ENCODE measurements at regions not wholly inside any gene's neighbourhood (a gene's known extent, or its start where the extent isn't known, plus 50 kb on each side); places are given as distances from the start of the nearest gene placed in this dataset.
"Not testable (repeated sequence)": the region's sequence is repeated elsewhere in the genome, so short reads cannot be mapped to it uniquely, and the experiment has no call there.

DNA sequence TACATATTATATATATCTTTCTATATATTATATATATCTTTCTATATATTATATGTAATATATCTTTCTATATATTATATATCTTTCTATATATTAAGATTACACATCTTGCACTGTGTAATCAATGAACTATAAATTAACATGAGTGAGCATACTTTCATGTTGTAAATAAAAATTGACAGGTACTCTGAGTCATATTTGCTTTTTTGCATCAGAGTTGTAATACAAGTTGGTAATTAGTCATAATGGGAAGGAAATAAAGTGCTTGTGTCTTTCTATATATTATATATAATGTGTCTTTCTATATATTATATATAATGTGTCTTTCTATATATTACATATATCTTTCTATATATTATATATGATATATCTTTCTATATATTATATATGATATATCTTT, 172.5 kb upstream of the MAGI2 start:
- not testable (repeated sequence) for DNase-seq (ENCODE audit: low spot score)

DNA sequence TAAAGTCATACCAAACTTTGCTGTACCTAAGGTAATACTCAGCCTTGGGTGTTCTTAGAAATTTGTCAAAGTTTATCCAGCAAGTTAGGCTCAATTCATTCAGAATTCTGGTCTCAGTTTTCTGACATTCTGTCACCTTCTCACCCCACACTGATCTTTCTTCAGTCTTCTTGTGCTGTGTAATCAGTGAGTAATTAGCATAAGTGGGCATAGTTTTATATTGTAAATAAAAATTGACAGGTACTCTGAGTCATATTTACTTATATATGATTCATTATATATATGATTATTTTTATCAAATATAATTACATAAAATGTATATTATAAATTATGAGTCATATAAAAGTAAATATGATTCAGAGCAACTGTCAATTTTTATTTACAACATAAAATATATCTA, 170.9 kb upstream of the MAGI2 start:
- DNase-seq (ENCODE audit: low spot score), result no peak

DNA sequence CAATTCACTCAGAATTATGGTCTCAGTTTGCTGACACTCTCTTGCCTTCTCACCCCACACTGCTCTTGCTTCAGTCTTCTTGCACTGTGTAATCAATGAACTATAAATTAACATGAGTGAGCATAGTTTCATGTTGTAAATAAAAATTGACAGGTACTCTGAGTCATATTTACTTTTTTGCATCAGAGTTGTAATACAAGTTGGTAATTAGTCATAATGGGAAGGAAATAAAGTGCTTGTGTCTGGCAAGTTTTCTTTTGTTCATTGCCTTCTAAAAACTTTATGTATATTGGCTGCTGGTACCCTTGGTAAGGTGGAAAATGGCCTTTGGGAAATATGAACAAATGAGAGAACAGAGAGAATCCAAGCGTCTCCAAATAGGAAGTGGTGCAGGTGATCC, 169.3 kb upstream of the MAGI2 start:
- DNase-seq (ENCODE audit: low spot score), result no peak

DNA sequence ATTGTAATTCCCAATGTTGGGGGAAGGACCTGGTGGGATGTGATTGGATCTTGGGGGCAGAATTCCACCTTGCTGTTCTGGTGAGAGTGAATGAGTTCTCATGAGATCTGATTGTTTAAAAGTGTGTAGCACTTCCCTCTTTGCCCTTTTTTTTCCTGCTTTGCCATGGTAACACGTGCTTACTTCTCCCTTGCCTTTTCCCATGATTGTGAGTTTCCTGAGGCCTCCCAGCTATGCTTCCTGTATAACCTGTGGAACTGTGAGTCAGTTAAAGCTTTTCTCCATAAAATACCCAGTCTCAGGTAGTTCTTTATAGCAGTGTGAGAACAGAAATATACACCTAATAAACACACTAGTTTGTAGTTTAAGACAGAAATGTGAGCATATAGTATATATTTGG, 166.8 kb upstream of the MAGI2 start:
- no peak for DNase-seq (ENCODE audit: low spot score)

DNA sequence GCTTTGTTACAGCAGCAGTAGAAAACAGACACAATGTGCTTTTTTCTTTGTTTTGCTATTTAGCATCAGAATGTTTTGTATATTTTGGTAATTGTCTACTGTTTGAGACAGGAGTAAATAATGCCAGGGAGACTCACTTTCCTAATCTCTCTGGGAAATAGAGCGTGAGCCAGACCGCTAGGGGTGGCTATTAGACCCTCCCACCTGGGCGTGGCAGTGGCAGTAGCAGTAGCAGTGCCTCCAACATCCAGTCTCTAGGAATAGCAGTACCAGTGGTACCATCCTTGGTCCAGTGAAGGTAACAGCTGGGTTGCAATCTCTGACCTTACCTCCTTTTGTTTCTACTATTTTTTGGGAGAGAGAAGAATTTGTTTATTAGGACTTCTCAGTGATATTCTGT, 165.7 kb upstream of the MAGI2 start:
- no peak for DNase-seq (ENCODE audit: low spot score)

DNA sequence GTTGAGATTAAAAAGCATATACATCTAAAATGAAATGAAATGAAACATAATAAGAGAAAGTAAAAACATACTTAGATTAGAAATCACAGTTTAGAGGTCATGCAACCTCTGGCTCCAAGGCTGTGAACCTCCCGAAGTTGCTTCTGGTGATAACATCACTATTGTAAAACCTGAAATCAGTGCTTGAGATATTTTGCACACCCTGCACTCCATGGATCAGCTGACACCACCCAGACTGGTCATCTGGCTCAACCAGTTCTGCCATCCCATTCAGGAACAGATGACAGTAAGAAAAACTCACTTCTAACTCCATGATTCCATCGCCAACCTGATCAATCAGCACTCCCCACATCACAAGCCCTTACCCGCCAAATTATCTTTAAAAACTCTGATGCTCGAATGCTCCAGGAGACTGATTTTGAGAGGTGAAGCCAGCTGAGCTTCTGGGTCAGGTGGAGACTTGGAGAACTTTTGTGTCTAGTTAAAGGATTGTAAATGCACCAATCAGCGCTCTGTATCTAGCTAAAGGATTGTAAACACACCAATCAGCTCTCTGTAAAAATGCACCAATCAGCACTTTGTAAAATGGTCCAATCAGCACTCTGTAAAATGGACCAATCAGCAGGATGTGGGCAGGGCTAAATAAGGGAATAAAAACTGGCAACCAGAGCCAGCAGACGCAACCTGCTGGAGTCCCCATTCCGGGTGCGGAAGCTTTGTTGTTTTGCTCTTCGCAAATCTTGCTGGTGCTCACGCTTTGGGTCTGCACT, 162.6 kb upstream of the MAGI2 start:
- DNase-seq (ENCODE audit: low spot score), result no peak

DNA sequence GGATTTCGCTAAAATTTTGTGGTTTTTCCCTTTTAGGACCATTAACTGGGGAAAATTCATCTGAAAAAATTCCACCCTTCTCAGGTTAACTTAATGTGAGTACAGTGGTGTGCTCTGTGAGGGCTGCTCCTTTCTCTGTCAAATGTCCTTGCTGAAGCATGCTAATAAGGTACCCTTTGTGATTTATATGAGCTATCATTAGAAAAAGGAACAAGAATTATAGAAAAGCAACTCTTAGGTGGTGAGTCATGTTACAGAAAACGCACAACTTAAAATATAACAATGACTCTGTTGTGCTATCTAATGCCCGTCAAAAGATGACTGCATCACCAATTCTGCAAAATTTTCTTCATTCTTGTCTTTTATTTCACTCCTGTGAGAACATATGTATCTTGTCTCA, 162.0 kb upstream of the MAGI2 start:
- no peak for DNase-seq (ENCODE audit: low spot score)

DNA sequence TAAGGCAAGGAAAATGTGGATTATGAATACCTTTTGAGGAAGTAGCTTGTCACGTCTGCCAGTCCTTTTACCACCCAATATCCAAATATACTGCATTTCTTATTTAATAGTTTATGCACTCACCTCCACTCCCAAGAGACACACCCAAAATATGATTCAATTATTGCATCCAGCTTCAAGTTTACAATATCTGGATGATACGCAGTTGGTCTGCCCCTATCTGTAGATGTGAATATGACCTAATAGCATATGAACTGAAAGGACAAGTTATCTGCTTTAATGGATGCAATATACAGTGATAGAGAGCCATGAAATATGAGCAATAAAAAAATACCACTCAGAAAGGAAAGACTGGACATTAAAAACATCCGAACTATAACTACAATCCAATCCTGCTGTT, 159.4 kb upstream of the MAGI2 start:
- DNase-seq (ENCODE audit: low spot score), result no peak

DNA sequence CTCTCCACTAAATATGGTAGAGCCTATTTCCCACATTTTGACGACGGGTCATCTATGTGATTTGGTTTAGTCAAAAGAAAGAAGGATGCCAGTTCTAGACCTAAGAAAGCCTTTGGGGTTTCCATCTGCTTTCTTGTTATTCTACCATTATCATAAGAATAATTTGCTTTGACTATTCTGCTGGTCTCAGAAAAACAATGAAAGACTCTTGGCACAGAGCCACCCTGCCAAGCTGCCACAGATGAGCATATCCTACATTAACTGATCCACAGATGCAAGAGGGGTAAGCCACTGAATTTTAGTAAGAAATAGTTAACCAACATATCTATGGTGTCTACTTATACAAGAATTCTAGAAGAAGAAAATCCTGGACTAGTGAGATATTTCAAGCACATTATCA, 158.6 kb upstream of the MAGI2 start:
- DNase-seq (ENCODE audit: low spot score), result no peak

DNA sequence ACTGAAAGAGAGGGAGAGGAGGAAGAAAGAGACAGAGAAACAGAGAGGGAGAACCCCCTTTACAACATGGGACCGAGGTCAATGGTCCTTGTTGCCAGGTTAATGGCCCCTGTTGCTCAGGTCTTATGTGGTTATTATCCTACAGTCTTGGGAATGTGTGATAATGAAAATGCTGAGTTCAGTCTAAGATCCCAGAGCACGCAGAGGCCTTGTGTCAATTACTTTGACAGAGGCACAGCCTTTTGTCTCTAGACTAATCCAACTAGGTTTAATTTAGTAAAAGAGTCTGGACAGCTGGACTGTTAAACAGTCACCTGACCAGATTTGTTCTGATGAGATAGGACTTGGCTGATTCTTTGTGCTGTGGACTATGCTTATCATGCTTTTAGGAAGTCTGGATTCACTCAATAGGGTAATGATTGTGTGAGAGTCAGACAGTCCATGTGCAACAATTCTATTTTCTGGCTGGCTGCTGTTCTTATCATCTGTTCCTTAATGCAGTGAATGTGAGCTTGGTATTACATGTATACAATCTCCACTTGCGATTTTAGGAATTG, 157.4 kb upstream of the MAGI2 start:
- DNase-seq (ENCODE audit: low spot score), result no peak

DNA sequence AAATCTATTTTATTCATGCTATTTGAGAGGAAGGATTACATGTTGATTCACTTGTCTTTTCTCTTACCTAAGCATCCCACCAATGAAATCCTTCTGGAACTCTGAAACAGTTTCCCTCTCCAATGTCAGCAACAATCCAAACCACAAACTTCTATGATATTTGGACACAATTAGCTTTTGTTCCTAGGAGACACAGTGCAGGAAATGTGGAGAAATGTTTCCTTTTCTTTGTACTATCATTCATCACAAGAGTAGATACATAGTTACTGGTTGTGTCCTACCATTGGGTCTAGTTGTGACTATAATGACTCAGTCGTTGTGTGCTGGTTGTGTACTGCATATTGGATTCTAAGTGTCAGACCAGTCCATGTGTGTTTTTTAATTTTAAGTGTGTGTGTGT, 156.8 kb upstream of the MAGI2 start:
- no peak for DNase-seq (ENCODE audit: low spot score)

DNA sequence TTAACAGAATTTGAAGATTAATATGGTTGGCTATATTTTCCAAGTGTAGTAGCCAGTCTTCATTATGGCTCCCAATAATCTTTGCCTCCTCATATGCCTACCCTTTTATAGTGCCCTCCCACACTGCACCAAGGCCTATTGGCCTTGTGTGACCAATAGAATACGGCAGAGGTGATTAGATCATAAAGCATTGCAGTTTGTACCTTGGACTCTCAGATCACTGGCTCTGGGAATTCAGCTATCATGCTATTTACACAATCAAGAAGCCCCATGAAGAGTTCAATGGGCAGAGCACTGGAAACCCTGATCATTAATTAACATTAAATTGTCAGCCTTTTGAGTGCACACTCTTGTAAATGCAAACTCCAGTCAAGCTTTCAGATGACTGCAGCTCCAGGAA, 154.5 kb upstream of the MAGI2 start:
- no peak for DNase-seq (ENCODE audit: low spot score)

DNA sequence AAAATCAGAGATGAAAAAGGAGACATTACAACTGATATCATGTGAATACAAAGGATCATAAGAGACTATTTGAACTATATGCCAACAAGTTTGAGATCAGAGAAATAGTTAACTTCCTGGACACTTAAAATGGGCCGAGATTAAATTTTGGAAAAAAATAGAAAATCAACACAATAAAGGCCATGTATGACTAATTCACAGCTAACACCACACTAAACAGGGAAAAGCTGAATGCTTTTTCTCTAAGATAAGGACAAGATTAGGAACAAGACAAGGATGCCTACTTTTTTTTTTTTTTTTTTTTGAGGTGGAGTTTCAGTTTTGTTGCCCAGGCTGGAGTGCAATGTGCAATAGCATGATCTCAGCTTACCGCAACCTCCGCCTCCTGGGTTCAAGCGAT, 151.4 kb upstream of the MAGI2 start:
- DNase-seq (ENCODE audit: low spot score), result no peak

DNA sequence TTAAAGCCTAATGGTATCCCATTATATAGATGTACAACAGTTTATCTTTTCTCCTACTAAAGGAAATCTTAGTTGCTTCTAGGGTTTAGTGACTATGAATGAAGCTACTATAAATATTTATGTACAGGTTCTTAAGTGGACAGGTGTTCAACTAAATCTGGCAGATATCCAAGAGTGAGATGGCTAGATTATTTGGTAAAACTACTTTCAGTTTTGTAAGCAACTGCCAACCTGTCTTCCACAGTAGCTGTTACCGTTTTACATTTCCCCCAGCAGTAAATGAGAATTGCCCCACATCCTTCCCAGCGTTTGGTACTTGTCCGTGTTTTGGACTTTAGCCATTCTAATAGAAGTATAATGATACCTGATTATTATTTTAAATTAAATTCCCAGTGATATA, 144.9 kb upstream of the MAGI2 start:
- no peak for DNase-seq (ENCODE audit: low spot score)

DNA sequence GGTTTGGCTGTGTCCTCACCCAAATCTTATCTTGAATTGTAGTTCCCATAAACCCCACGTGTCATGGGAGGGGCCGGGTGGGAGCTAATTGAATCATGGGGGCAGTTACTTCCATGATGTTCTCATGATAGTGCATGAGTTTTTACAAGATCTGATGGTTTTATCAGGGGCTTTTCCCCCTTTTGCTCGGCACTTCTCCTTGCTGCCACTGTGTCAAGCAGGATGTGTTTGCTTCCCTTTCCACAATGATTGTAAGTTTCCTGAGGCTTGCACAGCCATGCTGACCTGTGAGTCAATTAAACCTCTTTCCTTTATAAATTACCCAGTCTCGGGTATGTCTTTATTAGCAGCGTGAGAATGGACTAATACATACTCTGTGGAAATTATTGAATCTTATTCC, 141.2 kb upstream of the MAGI2 start:
- DNase-seq (ENCODE audit: low spot score), result not testable (repeated sequence)

DNA sequence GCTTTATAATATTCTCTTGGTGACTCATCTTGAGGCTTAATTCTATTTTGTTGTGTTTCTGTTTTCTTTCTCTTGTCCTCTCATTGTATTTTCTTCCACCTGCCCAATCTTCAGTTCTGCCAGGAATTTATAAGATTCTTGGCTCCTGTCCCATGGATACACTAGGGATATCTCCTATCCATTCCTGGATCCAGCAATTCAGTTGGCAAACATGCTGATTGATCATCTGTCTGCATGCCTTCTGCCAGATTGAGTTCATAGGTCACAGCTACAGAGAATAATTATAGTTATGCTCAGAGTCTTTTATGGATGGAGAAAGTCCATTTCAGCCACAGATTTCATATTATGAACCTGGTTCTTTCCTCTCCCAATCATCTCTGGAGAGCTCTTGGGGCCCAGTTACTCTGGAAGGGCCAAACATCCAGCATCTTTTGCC, 140.4 kb upstream of the MAGI2 start:
- no peak for DNase-seq (ENCODE audit: low spot score)

DNA sequence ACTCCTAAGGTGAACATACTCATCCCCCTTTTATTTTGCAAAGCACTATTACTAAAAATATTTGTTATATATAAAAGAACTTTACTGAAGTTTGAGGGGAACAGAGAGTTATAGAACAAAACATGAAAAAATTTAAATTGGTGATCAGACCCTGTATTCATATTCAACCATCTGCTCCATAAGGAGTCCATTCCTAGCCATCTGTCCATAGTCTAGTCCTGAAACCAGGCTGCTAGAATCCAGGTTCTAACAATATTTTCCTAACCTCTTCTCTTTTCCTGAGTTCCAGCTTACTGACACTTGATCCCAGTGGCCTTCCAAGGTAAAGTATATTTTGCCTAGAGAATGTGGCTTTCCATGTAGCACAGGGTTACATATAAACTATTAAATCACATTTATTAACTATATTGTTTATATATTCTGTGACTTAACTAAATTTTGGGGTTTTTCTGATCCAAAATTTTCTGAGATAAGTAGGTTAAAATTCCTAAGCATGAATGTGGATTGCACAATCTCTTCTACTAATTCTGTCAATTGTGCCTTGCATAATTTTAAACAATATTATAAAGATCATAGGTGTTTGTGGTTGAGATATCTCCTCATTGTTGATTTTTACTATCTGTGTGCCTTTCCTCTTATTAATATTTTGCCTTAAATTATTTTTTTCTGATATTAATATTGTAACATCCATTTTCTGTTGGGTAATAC, 137.6 kb upstream of the MAGI2 start:
- no peak for DNase-seq (ENCODE audit: low spot score)

DNA sequence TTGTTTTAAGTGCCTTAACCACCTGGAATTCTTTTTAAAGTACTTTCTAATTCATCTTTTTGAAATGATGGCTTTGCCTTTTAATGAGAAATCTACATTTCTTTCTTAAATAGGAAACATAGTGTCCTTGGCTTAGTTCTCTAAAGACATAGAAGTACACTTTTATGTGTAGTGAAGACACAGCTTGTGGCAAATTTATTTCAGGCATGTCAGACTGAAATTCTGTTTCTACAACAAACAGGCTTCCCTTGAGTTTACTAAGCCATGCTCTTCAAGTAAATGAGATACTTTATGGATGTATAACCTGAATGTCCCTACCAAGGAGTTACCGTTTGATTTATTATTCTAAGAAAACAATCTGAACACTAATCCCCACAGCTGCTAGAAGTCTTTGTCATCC, 136.9 kb upstream of the MAGI2 start:
- DNase-seq (ENCODE audit: low spot score), result no peak

DNA sequence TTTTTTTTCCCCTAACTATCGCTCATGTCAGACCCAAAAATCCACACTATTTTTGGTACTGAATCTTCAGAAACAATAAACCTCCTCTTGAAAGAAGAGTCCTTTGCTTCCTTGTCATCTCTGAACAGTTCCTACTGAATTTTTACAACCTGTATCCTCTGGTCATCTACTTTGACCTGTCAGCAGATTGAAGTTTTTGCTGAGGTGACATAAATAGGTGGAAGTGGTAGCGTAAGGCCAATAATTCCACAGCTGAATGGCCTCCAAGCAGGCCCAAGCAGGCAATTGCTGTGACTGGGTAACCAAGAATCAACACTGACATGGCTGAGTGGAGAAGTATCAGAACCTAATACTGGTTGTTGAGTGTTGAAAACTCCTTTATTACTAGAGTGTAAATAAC, 117.4 kb upstream of the MAGI2 start:
- no peak for DNase-seq (ENCODE audit: low spot score)

DNA sequence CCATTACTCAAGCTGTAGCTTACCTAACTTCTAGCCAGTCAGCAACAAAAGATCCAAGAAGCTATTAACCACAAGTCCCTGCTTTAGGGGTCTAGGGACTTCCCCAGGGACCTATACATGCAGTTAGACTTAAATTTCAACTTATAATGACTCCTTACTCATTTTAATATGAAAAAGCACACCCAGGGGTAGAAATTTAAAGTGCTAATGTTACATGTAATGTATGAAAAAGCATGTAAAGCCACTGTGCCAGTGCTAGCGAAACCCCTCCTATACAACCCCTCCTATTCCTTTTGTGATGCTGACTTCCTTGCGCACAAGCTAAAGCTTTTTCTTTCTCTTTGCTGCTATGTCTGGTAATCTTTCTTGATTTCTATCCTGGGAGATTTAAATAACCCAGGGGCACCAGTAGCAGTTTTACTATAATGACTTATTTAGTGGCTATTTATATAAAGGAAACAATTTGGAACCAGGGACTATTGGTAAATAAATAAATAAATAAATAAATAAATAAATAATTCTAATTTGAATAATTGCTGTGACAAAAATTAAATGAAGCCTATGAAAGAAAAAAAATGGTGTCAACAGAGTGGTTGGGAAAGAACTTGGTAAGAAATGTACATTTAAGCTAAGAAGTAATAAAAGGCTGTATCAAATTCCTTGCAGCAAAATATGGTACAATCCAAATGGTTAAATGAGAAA, 110.5 kb upstream of the MAGI2 start:
- no peak for DNase-seq (ENCODE audit: low spot score)

DNA sequence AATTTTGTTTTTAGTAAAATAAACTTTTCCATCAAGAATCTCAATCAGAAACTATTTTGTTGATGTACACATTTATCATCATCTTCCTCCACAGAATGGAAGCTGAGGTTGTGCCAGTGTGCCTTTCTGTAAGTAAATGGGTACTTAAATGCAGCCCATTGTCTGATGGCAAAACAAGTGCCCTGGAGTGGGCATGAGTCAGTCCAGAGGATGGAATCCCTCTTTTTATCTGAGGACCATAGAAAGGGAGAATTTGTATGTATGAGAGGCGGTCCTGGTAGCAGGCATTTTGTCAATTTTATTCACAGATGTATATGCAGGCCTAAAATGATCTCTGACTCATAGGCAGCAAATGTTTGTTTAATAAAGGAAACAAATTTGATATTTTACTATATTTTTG, 102.1 kb upstream of the MAGI2 start:
- no peak for DNase-seq (ENCODE audit: low spot score)

DNA sequence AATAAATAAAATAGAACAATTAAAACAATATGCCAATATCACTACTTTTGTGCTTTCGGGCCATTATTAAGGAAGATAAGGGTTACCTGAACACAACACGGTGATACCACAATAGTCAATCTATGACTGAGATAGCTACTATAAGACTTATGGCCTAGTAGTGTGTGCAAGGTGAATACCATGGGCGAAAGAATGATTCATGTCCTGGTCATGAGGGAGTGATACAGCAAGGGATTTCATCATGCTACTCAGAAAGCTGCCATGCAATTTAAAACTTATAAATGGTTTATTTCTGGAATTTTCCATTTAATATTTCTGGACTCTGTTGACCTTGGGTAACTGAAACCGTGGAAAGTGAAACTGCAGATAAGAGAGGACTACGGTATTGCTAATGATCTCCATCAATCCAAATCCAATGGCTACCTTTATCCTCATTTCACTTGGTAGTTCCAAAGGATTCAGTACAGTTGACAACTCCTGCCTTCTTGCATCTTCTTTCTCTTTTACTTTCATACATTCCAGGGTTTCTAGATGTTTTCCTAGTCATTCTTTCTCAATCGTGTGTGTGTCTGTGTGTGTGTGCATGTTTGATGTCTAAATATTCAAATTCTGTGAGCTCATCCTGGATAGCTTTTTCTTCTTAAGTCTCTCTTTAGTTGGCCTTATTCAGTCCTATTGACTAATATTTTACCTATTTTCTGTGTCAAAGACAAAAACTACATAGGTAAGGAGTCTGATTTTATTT, 100.5 kb upstream of the MAGI2 start:
- DNase-seq (ENCODE audit: low spot score), result no peak
